IMR-90 (cell line): ENCODE measurements at regions not wholly inside any gene's neighbourhood (a gene's known extent, or its start where the extent isn't known, plus 50 kb on each side); places are given as distances from the start of the nearest gene placed in this dataset.

Experiments used
- ATAC-seq: fragments of 200-7000 bp; cut with Tn5 transposase; 2 replicates; pipeline ENCODE4 v1.9.1; 2020; ENCODE audit warnings: low read depth, mild to moderate bottlenecking, moderate library complexity
- BruUV-seq: library from RNA; stranded (reverse); fragments of 400-500 nt; replicated peaks from 2 replicates; lab custom pipeline; 2021; lab: Mats Ljungman, UMichigan
- CTCF ChIA-PET: fragments of 300-600 bp; formaldehyde crosslinking; extraction: SDS; loops from one replicate; lab custom pipeline; 2021; ENCODE audit warnings: antibody characterized with exemption; lab: Yijun Ruan, JAX
- POLR2A ChIA-PET: fragments of 300-600 bp; sonication (Branson Sonifier 250); formaldehyde crosslinking; loops from one replicate; lab custom pipeline; 2022; ENCODE audit warnings: antibody characterized with exemption; ENCODE audit not compliant: unreplicated experiment; lab: Charles Lee
- DNase-seq: peaks from one replicate; pipeline ENCODE4 v3.0.0; 2013
- H2AFZ ChIP-seq: replicated peaks from 2 replicates; pipeline ENCODE3; 2013; ENCODE audit warnings: low read length, mild to moderate bottlenecking; ENCODE audit not compliant: poor library complexity
- H2AK5ac ChIP-seq: 2 replicates; pipeline ENCODE4 v1.6.1; 2013; ENCODE audit warnings: low read depth, low read length, inconsistent platforms
- H2AK9ac ChIP-seq: replicated peaks from 2 replicates; pipeline ENCODE3; 2013; ENCODE audit warnings: mild to moderate bottlenecking, low read depth, low read length, moderate library complexity; ENCODE audit not compliant: poor library complexity
- H2BK120ac ChIP-seq: 2 replicates; pipeline ENCODE4 v1.6.1; 2013; ENCODE audit warnings: low read depth, low read length, inconsistent platforms
- H2BK15ac ChIP-seq: 3 replicates; pipeline ENCODE4 v1.6.1; 2013; ENCODE audit warnings: low read depth, low read length, inconsistent platforms
- H2BK20ac ChIP-seq: 2 replicates; pipeline ENCODE4 v1.6.1; 2013; ENCODE audit warnings: low read depth, mild to moderate bottlenecking, inconsistent platforms, low read length, moderate library complexity
- H2BK5ac ChIP-seq: 2 replicates; pipeline ENCODE4 v1.6.1; 2013; ENCODE audit warnings: mild to moderate bottlenecking, low read depth, low read length, inconsistent platforms; ENCODE audit not compliant: poor library complexity, severe bottlenecking
- H3K14ac ChIP-seq: replicated peaks from 2 replicates; pipeline ENCODE4 v1.6.1; 2013; ENCODE audit warnings: low read depth, low read length, inconsistent platforms
- H3K18ac ChIP-seq: 2 replicates; pipeline ENCODE4 v1.6.1; 2013; ENCODE audit warnings: low read depth, low read length, control low read depth
- H3K23ac ChIP-seq: 2 replicates; pipeline ENCODE4 v1.6.1; 2013; ENCODE audit warnings: low read depth, low read length, inconsistent platforms
- H3K27ac ChIP-seq: 2 replicates; pipeline ENCODE4 v1.5.1; 2013; ENCODE audit warnings: mild to moderate bottlenecking, control low read depth, low read length; ENCODE audit not compliant: insufficient read depth
- H3K27me3 ChIP-seq: 2 replicates; pipeline ENCODE4 v1.6.1; 2013; ENCODE audit warnings: low read length; ENCODE audit not compliant: control insufficient read depth, insufficient read depth
- H3K36me3 ChIP-seq: 2 replicates; pipeline ENCODE4 v1.6.1; 2013; ENCODE audit warnings: low read length, mixed read lengths; ENCODE audit not compliant: control insufficient read depth, insufficient read depth
- H3K4ac ChIP-seq: 2 replicates; pipeline ENCODE4 v1.6.1; 2013; ENCODE audit warnings: low read depth, low read length, inconsistent platforms
- H3K4me1 ChIP-seq: 2 replicates; pipeline ENCODE4 v1.6.1; 2013; ENCODE audit warnings: low read length, mixed read lengths; ENCODE audit not compliant: control insufficient read depth, insufficient read depth
- H3K4me2 ChIP-seq: 2 replicates; pipeline ENCODE4 v1.6.1; 2013; ENCODE audit warnings: low read depth, mild to moderate bottlenecking, control low read depth, low read length, moderate library complexity
- H3K4me3 ChIP-seq: 2 replicates; pipeline ENCODE4 v1.5.1; 2013; ENCODE audit warnings: low read depth, mild to moderate bottlenecking, control low read depth, low read length, moderate library complexity; ENCODE audit not compliant: insufficient read depth
- H3K56ac ChIP-seq: 2 replicates; pipeline ENCODE4 v1.6.1; 2013; ENCODE audit warnings: low read length, inconsistent platforms; ENCODE audit not compliant: insufficient read depth; ENCODE audit errors: extremely low read depth
- H3K79me1 ChIP-seq, 2 experiments: 2 replicates each; pipeline ENCODE4 v1.6.1; 2013; ENCODE audit warnings: low read length in 2 of 2, inconsistent platforms in 1 of 2, low read depth in 1 of 2
- H3K9ac ChIP-seq: 2 replicates; pipeline ENCODE4 v1.6.1; 2013; ENCODE audit warnings: low read depth, low read length, control low read depth
- H3K9me1 ChIP-seq: 2 replicates; pipeline ENCODE4 v1.6.1; 2013; ENCODE audit warnings: low read length, inconsistent platforms; ENCODE audit not compliant: insufficient read depth
- H3K9me3 ChIP-seq: 2 replicates; pipeline ENCODE4 v1.6.1; 2013; ENCODE audit warnings: low read length; ENCODE audit not compliant: control insufficient read depth, insufficient read depth
- H4K20me1 ChIP-seq: 2 replicates; pipeline ENCODE4 v1.6.1; 2013; ENCODE audit warnings: low read length, inconsistent platforms; ENCODE audit not compliant: insufficient read depth
- H4K5ac ChIP-seq: 2 replicates; pipeline ENCODE4 v1.6.1; 2013; ENCODE audit warnings: mild to moderate bottlenecking, low read depth, low read length, control low read depth
- H4K8ac ChIP-seq, 2 experiments: 2 replicates each; pipeline ENCODE4 v1.6.1; 2013; ENCODE audit warnings: low read depth in 2 of 2, low read length in 2 of 2, control low read depth in 1 of 2, inconsistent platforms in 1 of 2
- H4K91ac ChIP-seq: 2 replicates; pipeline ENCODE4 v1.6.1; 2013; ENCODE audit warnings: low read depth, low read length, inconsistent platforms; ENCODE audit not compliant: insufficient read depth
- BHLHE40 ChIP-seq: fragments of 150-350 bp; IDR thresholded peaks from 2 replicates; pipeline ENCODE4 v1.6.1; 2016; ENCODE audit warnings: mild to moderate bottlenecking, low read depth, low read length
- CTCF ChIP-seq: conservative IDR thresholded peaks from 2 replicates; pipeline ENCODE4 v1.5.1; 2012; ENCODE audit warnings: mild to moderate bottlenecking, low read depth, low read length, improper control_type of control experiment
- ELK1 ChIP-seq: fragments of 150-350 bp; IDR thresholded peaks from 2 replicates; pipeline ENCODE4 v1.6.1; 2016; ENCODE audit warnings: low read depth, mild to moderate bottlenecking, low read length, moderate library complexity, borderline replicate concordance
- NFE2L2 ChIP-seq: fragments of 150-350 bp; IDR thresholded peaks from 2 replicates; pipeline ENCODE4 v1.6.1; 2016; ENCODE audit warnings: low read depth, mild to moderate bottlenecking, low read length
- POLR2A ChIP-seq: IDR thresholded peaks from 2 replicates; pipeline ENCODE4 v1.6.1; 2012; ENCODE audit warnings: mild to moderate bottlenecking, low read depth, low read length
- SMC3 ChIP-seq: fragments of 150-350 bp; IDR thresholded peaks from 2 replicates; pipeline ENCODE4 v1.6.1; 2016; ENCODE audit warnings: low read depth, mild to moderate bottlenecking, antibody characterized with exemption, low read length, moderate library complexity
- USF2 ChIP-seq: fragments of 150-350 bp; IDR thresholded peaks from 2 replicates; pipeline ENCODE4 v1.6.1; 2017; ENCODE audit warnings: mild to moderate bottlenecking, antibody characterized with exemption, low read length, low read depth
- WGBS, 2 experiments: methylation state at CpG; one replicate each; pipeline versions ENCODE4 v1.1.5 to v1.1.7; 2013; ENCODE audit warnings: missing lambda C conversion rate in 2 of 2; ENCODE audit not compliant: insufficient read length in 1 of 2; ENCODE audit errors: extremely low coverage in 2 of 2; 5-methylcytosine and 5-hydroxymethylcytosine counted together
- dilution Hi-C: fragments of 300-500 bp; cut with HindIII; formaldehyde crosslinking; loops from one replicate; pipeline ENCODE4 v1.14.3; 2018; ENCODE audit warnings: low sequenced_read_pairs; ENCODE audit not compliant: unreplicated experiment
- in situ Hi-C: fragments of 300-500 bp; cut with MboI; formaldehyde crosslinking; loops from 3 replicates; pipeline ENCODE4 v1.14.3; 2019; ENCODE audit warnings: low sequenced_read_pairs, inconsistent platforms, mixed read lengths
- intact Hi-C: fragments of 100-400 bp; cut with micrococcal nuclease; formaldehyde crosslinking; loops from 2 replicates; pipeline ENCODE4 v1.10.0; 2022

- Histone ChIP-seq H2AK9ac (no peak overlapping the region), H3K79me1 (no peaks in the 10 kb centered on the region), H3K4me3 (no peak overlapping the region), H4K5ac (no peak overlapping the region), H3K14ac (no peak overlapping the region), H3K4me2 (no peak overlapping the region), H3K36me3 (no peaks in the 10 kb centered on the region), H2AK5ac (no peak overlapping the region), H4K91ac (no peak overlapping the region), H3K18ac (no peak overlapping the region), H3K4me1 (no peaks in the 10 kb centered on the region), H4K8ac (no peak overlapping the region), H2BK20ac (no peak overlapping the region), H3K27ac (no peak overlapping the region), H2BK5ac (no peak overlapping the region), H3K23ac (no peak overlapping the region), H3K9me3 (no peaks in the 10 kb centered on the region), H2BK15ac (no peak overlapping the region), H2BK120ac (no peak overlapping the region), H3K27me3 (no peaks in the 10 kb centered on the region), H4K20me1 (no peaks in the 10 kb centered on the region), H3K56ac (no peak overlapping the region), H3K4ac (no peak overlapping the region), H3K9ac (no peak overlapping the region), H3K9me1 (no peaks in the 10 kb centered on the region), H2AFZ (no peak overlapping the region)
- TF ChIP-seq BHLHE40 (no peak), CTCF (no peak), NFE2L2 (no peak), SMC3 (no peak), POLR2A (no peak), USF2 (no peak), ELK1 (no peak)
- BruUV-seq: no TSS peak
- WGBS, 2 experiments: 100% methylated on average over 1 of the region's 1 CpG; no CpG with 5 or more reads in 1 of the 2 experiments
- dilution Hi-C loops (no loop called here), in situ Hi-C loops (no loop called here), intact Hi-C loops (no loop called here)
- ATAC-seq: no peak
- POLR2A ChIA-PET: no interaction called here
- CTCF ChIA-PET: no interaction called here
- DNase-seq: no peak
Measured at GRCh38 chr4:125928652-125929051, 613.9 kb downstream of the FAT4 start.
